GM18502 (cell line): ENCODE measurements at regions not wholly inside any gene's neighbourhood (a gene's known extent, or its start where the extent isn't known, plus 50 kb on each side); places are given as distances from the start of the nearest gene placed in this dataset.

Experiments used
- ATAC-seq: cut with Tn5 transposase; IDR thresholded peaks from one replicate; pipeline ENCODE4 v1.9.1; 2021; ENCODE audit warnings: mild to moderate bottlenecking; ENCODE audit not compliant: unreplicated experiment, poor library complexity

GRCh38 chr6:87912102-87912501 is 135.5 kb upstream of the SPACA1 start:
- no peak for ATAC-seq

- ATAC-seq = no peak
Observed at GRCh38 chr6:87909849-87910248, 137.8 kb upstream of the SPACA1 start.

DNA sequence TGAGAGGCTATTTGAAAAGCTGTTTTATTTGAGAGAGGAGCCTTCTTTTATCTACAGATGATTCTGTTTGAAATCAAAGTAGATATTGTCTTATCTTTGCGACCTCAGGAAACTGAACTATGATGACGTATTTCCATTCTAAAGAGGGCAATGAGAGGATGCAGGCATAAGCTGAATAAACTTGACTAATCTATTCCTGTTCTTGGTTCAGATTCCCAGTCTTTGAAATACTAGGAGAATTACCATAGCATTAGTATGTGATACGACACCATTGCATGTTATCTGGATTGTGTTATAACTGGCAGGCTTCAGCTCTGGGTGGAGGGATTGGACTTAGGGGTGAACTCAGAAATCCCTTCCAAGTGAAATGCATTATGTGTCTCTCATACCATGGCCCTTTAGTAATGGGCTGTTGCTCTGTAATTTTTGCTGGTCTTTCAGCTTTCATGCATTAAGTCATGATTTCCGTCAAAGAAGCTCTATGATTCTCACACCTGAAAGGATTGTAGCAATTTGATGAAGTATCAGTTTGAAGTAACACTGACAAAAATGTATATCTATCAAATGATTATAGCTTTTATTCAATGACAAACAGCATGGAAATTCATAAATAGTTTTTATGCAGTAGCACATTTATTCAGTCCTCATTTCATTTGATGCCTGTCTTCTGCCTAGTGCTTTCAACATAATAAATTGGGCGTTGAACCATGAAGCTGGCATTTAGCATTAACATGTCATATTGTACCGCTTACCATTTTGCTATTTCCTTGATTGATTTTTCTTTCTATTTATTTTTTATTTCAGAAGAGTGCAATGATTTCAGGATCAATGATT is 138.4 kb upstream of the SPACA1 start:
- no peak for ATAC-seq

GRCh38 chr6:87907521-87907920 is 140.1 kb upstream of the SPACA1 start:
- peak; percentile 65 for ATAC-seq

GRCh38 chr6:87905101-87905641 is 142.5 kb upstream of the SPACA1 start:
- peak; percentile 76 for ATAC-seq

- no peak for ATAC-seq
Observed at GRCh38 chr6:87904011-87904410, 143.6 kb upstream of the SPACA1 start.

GRCh38 chr6:87903323-87903722 is 144.3 kb upstream of the SPACA1 start:
- ATAC-seq = no peak

- no peak for ATAC-seq
Observed at GRCh38 chr6:87902383-87902782, 145.3 kb upstream of the SPACA1 start.

DNA sequence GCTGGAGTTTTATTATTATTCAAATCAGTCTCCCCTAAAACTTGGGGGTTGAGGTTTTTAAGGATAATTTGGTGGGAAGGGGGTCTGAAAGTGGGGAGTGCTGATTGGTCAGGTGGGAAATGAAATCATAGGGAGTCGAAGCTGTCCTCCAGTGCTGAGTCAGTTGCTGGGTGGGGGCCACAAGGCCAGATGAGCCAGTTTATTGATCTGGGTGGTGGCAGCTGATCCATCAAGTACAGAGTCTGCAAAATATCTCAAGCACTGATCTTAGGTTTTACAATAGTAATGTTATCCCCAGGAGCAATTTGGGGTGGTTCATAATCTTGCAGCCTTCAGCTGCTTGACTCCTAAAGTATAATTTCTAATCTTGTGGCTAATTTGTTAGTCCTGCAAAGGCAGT is 146.0 kb upstream of the SPACA1 start:
- ATAC-seq = no peak

DNA sequence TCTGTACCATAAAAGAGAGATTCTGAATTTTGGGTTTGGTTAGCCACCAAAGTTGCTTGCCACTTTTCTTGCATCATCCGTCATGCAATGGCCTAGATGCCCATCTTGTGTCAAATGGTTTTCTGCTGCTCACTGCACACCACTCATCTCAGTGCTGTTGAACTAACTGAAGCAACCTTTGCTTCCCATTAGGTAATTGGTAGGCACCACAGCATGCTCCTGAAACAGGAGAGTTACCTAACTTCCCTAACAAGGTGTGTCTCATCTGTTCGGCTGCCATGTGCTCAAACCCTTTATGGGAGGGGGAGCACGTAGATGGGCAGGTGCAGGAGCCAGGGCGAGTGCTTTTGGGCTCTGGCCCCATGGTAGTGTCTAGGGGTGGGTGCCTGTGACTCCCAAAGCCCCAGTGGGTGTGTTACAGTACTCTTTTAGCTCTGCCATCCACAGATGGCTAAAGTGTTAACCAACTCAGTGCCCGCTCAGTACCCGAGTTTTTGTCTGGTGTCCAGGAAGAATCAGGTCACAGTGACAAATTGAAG is 147.4 kb upstream of the SPACA1 start:
- ATAC-seq = no peak

DNA sequence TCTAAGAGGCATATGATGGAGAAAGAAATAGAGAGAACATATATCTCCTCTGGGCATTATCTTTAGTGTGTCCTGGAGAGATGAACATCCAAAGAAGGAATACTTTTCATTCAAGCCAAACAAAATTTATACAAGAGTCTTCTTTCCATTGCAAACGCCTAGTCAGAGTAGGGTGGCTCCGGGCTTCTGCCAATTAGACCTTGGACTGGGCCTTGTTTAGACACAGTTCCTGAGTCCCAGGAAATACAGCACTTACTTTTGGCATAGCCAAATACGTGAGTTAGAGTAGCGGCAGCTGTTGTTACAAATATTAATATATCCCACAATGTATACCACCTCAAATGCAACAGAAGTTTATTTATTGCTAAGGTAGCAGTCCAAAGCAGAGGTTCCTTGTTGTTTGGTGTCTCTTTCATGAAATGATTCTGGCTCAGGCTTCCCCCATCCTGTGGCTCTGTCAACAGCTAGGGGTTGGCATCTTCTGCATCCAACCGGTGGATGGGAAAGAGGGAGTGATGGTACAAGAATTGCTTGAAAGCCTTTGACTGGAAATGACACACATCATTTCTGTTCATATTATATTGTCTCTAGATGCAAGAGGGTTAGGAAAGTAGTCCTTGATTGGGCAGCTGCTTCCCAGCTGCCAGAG is 148.0 kb upstream of the SPACA1 start:
- no peak for ATAC-seq

GRCh38 chr6:87897663-87898062 is 150.0 kb upstream of the SPACA1 start:
- no peak for ATAC-seq

DNA sequence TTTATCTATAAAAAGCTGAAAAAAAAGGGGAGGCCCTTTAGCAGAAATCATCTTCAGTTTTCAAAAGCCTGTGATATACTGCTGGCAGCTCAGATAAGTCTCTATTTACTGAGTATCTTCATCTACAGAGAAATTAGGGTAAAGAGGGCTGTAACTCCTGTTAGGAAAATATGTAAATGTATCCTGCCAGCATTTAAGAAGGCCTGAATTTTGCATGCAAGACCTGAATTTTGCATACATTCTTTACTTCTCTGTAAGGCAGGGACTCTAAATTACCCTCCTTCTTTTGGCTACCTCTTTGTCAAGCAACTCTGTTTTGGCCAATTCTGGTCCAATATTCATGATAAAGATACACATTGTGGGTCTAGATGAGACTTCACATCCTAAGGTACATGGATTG is 150.6 kb upstream of the SPACA1 start:
- no peak for ATAC-seq

DNA sequence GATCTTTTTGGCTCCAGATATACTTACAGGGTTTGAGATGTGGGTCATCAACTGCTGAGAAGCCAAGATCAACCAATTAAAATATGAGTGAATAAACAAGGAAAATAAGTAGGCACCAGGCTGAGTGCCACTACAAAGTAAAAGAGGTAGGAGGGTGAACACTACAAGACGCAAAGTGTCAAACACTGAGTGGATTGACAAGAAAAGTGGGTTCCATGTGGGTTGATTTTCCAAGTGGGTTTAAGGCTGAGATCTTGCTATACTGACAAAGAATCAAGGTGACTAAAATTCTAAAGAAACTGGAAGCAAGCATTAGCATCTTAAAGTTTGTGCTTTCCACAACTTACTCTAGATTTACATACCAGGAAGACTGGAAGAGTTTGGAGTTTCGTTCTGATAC is 160.4 kb upstream of the SPACA1 start:
- ATAC-seq = no peak

DNA sequence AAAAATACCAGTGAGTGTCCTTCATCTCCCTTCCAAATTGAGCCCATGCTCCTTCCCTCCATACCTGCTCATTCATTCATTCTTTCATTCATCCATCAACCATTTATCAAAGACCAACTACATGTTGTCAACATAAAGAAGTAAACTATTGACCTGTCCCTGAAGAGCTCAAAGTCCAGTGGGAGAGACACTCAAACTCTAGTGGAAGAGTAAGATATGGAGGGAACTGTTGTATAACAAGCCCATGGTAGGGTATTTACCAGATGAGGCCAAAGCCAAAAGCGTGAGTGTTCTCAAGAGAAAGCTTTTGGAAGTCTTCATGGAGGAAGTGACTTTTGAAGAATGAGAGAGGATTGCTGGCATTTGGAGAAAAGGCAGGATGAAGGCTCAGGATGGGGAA is 163.4 kb upstream of the SPACA1 start:
- ATAC-seq = no peak

DNA sequence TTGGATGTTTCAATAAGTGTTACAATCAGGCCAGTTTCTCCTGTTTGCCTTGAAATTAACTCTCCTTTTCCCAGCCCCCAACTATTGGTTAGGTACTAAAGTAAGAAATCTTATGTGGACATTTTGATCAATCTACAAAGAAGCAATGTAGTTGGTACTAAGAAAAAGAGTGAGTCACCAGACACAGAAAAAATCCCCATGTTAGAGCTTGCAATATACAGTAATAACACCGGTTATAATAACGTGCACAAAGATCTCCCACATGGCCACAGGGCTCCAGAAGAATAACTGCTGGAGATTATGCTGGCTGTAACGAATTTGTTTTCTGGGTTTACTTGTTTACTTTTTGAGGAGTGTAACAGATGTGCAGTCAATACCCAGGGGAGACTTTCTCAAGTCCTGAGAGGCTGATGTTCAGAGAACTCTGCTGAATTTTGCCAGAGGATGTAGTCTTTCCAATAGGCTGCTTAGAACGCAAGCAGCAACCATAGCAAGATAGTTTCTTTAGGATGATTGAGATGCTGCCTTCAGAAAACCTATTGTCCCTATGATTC is 166.2 kb upstream of the SPACA1 start:
- no peak for ATAC-seq

DNA sequence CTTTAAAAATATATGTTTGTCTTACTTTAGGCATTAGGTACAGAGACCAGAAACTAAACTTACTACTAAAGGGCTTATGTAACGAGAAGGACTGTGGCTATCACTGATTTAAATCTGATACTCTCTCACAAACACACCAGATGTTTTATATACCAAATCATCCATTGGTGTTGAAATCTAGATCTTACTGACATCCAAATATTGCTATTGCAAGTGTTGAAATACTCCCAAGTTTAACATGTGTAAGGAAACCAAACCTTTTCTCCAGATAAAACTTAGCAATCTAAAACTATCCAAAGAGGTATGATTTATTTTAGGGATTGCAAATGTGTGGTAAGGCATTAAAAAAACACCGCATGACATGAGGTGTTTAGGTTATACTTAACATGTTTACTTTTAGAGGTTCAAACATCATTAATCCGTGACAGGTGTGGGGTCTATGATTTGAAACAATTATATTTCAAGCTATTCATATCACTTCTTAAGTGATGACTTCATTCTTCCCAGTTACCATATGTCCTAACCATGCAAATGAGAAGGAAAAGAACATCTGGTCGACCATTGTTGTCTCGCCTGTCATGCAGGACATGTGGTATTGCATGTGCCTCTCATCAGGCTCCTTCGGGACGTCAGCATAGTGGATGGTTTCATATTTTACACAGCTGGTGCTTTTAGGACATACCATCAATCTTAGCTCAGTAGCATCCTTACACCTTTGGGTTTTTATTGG is 168.3 kb upstream of the SPACA1 start:
- ATAC-seq = peak; percentile 83

DNA sequence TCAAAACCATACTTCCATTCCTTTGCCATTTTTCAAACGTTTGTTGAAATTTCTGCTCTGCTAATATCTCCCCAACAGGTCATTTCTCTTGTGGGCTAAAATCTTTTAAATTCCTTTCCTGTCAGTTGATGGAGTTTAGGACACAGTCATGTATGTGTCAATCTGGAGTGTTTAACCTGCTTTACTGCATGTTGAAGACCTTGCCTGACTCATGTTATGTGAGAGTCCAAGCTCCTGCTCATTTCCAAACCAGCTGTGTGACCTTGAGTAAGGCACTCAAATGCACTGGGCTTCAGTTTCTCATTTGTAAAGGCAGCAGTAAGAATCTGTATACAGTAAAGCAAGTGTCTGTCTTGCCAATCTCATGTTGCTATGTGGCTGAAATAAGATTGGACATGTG is 171.9 kb upstream of the SPACA1 start:
- ATAC-seq = no peak

- no peak for ATAC-seq
Observed at GRCh38 chr6:87873556-87873955, 171.5 kb upstream of the AKIRIN2 start.

DNA sequence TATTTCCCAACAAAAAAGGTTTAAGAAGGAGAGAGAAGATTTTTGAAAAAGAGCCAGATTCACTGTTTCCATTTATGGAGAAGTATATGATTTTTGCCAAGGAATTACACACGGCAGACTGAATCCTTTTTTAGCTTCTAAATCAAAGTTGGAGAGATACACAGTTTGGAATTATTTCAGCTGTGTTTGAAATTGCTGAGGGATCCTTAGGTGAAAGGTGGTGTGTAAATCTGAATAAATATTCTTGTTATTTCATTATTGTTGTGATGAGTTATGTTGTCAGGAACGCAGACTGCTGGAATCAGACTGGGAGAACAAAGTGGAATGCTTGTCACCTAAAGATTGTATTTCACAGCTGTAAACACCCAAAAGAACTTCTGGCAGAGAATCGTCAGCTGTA is 168.5 kb upstream of the AKIRIN2 start:
- ATAC-seq = no peak
